GM12878 (cell line): ENCODE measurements at regions not wholly inside any gene's neighbourhood (a gene's known extent, or its start where the extent isn't known, plus 50 kb on each side); places are given as distances from the start of the nearest gene placed in this dataset.

Experiments
- BRCA1 ChIP-seq: IDR thresholded peaks from 2 replicates; pipeline ENCODE4 v1.6.1; 2011; ENCODE audit warnings: low read depth, low read length, improper control_type of control experiment
- CEBPB ChIP-seq, 2 experiments: fragments of 150-350 bp in 1 of 2; IDR thresholded peaks; 2 replicates each; pipeline ENCODE4 v1.6.1; 2012 to 2014; ENCODE audit warnings: low read depth in 2 of 2, low read length in 2 of 2, borderline replicate concordance in 1 of 2, inconsistent platforms in 1 of 2
- CHD2 ChIP-seq: IDR thresholded peaks from 2 replicates; pipeline ENCODE4 v1.6.1; 2011; ENCODE audit warnings: low read depth, low read length, improper control_type of control experiment, borderline replicate concordance
- EP300 ChIP-seq, 2 experiments: fragments of 150-350 bp in 1 of 2; IDR thresholded peaks; 2 replicates each; pipeline ENCODE4 v1.6.1; 2011 to 2012; ENCODE audit warnings: low read depth in 2 of 2, low read length in 2 of 2, borderline replicate concordance in 1 of 2, improper control_type of control experiment in 1 of 2, inconsistent platforms in 1 of 2; ENCODE audit not compliant: control insufficient read depth in 1 of 2
- GABPA ChIP-seq: IDR thresholded peaks from 2 replicates; pipeline ENCODE4 v1.6.1; 2014; ENCODE audit warnings: antibody characterized with exemption, low read depth, mild to moderate bottlenecking, inconsistent platforms
- JUND ChIP-seq: IDR thresholded peaks from 2 replicates; pipeline ENCODE4 v1.6.1; 2012; ENCODE audit warnings: low read depth, mild to moderate bottlenecking, low read length, improper control_type of control experiment, moderate library complexity
- NFYB ChIP-seq: IDR thresholded peaks from 2 replicates; pipeline ENCODE4 v1.6.1; 2011; ENCODE audit warnings: low read depth, mild to moderate bottlenecking, low read length, improper control_type of control experiment, moderate library complexity; ENCODE audit not compliant: insufficient read depth
- NR2C2 ChIP-seq: IDR thresholded peaks from 2 replicates; pipeline ENCODE4 v1.6.1; 2011; ENCODE audit warnings: borderline replicate concordance, low read depth; ENCODE audit not compliant: control insufficient read depth, insufficient read length
- POLR2A ChIP-seq: IDR thresholded peaks from 2 replicates; pipeline ENCODE4 v1.6.1; 2011; ENCODE audit warnings: low read depth, mild to moderate bottlenecking, low read length
- RFX5 ChIP-seq: IDR thresholded peaks from 2 replicates; pipeline ENCODE4 v1.6.1; 2011; ENCODE audit warnings: low read depth, low read length, improper control_type of control experiment
- SMC3 ChIP-seq: IDR thresholded peaks from 2 replicates; pipeline ENCODE4 v1.6.1; 2011; ENCODE audit warnings: low read length, improper control_type of control experiment, borderline replicate concordance
- TF ChIP-seq, protein P1 (sequence below), 3 experiments: IDR thresholded peaks in 2 of 3; conservative IDR thresholded peaks in 1 of 3; 2 replicates each; pipeline ENCODE4 v1.5.1; 2011; ENCODE audit warnings: low read depth in 3 of 3, low read length in 3 of 3, mild to moderate bottlenecking in 3 of 3, control low read depth in 2 of 3, moderate library complexity in 2 of 3, inconsistent platforms in 1 of 3, mixed read lengths in 1 of 3; ENCODE audit not compliant: control insufficient read depth in 2 of 3, insufficient read depth in 1 of 3; ENCODE audit errors: extremely low read depth in 1 of 3
- TF ChIP-seq, protein P2 (sequence below): fragments of 450-650 bp; IDR thresholded peaks from 2 replicates; pipeline ENCODE4 v1.6.1; 2017; ENCODE audit warnings: mild to moderate bottlenecking
- TF ChIP-seq, protein P3 (sequence below): IDR thresholded peaks from 2 replicates; pipeline ENCODE4 v1.6.1; 2011; ENCODE audit warnings: borderline replicate concordance, low read depth, mild to moderate bottlenecking, moderate library complexity, mixed read lengths, low read length; ENCODE audit not compliant: insufficient read depth; ENCODE audit errors: extremely low read length

DNA sequence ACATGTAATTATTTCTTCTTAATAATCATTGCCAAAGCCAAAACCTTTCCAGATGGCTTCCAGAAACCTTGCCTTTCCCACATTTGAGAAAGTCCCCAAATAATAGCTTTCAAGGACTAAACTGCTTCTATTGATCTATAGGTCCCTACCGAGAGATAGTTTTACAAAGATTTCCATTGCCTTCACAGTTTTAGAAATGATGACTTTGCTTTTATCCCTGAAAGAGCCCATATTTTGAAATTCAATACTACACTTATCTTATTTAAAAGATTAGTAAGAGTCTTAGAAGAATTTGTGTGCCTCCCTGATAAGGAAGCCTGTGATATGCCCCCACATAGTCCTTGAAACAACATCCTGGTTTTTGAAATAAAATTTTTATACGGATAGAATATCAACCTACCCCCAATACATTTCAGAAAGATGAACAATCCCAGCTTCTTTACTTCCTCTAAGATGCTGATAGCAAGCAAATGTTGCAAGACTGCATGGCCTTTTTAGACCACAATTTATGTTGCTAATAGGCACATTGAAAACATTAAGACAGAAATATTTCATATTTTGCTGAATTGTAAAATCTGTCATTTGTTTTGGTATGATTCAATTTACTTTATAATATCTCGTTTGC is 146.3 kb downstream of the TMCO5A start:
- TF ChIP-seq CHD2 (no peak), JUND (no peak), SMC3 (no peak), EP300 (IDR thresholded peaks at IDR 0.05; ENCODE audit: borderline replicate concordance in 1 of 2, control insufficient read depth in 1 of 2, low read depth in 2 of 2, low read length in 2 of 2) (no peak), POLR2A (no peak), CEBPB (IDR thresholded peaks at IDR 0.05; ENCODE audit: borderline replicate concordance in 1 of 2, low read depth in 2 of 2, low read length in 2 of 2) (no peak), NFYB (no peak), GABPA (no peak), NR2C2 (no peak), RFX5 (no peak), BRCA1 (no peak)
- TF ChIP-seq, protein P1, sequence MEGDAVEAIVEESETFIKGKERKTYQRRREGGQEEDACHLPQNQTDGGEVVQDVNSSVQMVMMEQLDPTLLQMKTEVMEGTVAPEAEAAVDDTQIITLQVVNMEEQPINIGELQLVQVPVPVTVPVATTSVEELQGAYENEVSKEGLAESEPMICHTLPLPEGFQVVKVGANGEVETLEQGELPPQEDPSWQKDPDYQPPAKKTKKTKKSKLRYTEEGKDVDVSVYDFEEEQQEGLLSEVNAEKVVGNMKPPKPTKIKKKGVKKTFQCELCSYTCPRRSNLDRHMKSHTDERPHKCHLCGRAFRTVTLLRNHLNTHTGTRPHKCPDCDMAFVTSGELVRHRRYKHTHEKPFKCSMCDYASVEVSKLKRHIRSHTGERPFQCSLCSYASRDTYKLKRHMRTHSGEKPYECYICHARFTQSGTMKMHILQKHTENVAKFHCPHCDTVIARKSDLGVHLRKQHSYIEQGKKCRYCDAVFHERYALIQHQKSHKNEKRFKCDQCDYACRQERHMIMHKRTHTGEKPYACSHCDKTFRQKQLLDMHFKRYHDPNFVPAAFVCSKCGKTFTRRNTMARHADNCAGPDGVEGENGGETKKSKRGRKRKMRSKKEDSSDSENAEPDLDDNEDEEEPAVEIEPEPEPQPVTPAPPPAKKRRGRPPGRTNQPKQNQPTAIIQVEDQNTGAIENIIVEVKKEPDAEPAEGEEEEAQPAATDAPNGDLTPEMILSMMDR (IDR thresholded peaks at IDR 0.05 in 2 of 3, conservative IDR thresholded peaks at IDR 0.05 in 1 of 3; ENCODE audit: control insufficient read depth in 2 of 3, extremely low read depth in 1 of 3, insufficient read depth in 1 of 3, low read depth in 3 of 3, low read length in 3 of 3) = no peak
- TF ChIP-seq, protein P2, sequence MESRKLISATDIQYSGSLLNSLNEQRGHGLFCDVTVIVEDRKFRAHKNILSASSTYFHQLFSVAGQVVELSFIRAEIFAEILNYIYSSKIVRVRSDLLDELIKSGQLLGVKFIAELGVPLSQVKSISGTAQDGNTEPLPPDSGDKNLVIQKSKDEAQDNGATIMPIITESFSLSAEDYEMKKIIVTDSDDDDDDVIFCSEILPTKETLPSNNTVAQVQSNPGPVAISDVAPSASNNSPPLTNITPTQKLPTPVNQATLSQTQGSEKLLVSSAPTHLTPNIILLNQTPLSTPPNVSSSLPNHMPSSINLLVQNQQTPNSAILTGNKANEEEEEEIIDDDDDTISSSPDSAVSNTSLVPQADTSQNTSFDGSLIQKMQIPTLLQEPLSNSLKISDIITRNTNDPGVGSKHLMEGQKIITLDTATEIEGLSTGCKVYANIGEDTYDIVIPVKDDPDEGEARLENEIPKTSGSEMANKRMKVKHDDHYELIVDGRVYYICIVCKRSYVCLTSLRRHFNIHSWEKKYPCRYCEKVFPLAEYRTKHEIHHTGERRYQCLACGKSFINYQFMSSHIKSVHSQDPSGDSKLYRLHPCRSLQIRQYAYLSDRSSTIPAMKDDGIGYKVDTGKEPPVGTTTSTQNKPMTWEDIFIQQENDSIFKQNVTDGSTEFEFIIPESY = no peak
- TF ChIP-seq, protein P3, sequence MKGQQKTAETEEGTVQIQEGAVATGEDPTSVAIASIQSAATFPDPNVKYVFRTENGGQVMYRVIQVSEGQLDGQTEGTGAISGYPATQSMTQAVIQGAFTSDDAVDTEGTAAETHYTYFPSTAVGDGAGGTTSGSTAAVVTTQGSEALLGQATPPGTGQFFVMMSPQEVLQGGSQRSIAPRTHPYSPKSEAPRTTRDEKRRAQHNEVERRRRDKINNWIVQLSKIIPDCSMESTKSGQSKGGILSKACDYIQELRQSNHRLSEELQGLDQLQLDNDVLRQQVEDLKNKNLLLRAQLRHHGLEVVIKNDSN = no peak
